ENCODE measurements at regions not wholly inside any gene's neighbourhood (a gene's known extent, or its start where the extent isn't known, plus 50 kb on each side); places are given as distances from the start of the nearest gene placed in this dataset.

DNA sequence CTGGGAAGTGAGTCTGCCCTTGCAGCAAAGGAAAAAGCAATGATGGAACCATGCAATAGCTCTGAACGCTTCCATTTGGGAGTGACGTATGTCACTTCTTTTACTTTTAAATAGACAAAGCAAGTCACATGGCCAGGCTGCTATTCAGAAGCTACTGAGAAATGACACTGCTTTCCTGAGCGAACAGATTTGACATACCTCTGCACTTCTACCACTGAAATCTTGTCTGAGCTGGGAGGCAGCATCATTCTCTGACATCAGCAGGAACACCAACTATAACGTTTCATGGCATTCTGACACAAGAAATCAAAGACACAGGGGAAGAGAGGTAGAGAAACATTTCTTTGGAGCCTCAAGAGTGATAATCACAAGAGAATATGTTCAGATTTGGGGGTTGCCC, 271.1 kb downstream of the SNX13 start:
- no peaks in the 10 kb centered on the region for H3K36me3 Mint-ChIP-seq (ENCODE audit: insufficient read depth)
- H3K27me3 Mint-ChIP-seq = peaks cover 21% of the 10 kb centered on the region
- no peak overlapping the region for H3K4me3 Mint-ChIP-seq

DNA sequence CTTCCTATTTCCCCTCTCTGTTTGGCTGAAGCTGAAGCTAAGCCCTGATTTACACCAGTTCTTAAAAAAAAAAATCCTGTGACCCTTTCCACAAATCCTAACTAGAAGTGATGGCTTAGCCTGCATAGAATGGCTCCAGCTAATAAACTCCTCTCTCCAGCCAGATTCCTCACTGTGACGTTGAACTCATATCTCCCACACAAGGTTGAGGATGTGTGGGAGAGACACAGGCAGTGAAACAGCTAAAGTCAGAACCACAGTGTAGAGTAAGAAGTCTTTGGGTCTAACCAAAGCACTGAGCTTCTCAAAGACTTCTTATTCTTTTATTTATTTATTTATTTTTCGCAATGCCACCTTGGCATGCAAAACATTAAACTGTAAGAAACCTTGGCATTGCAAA, 268.3 kb downstream of the SNX13 start:
- Mint-ChIP-seq H3K27me3 (peaks cover 9% of the 10 kb centered on the region), H3K27ac (ENCODE audit: low read depth) (no peak overlapping the region), H3K4me3 (no peak overlapping the region), H3K36me3 (ENCODE audit: insufficient read depth) (no peaks in the 10 kb centered on the region), H3K9me3 (no peaks in the 10 kb centered on the region), H3K4me1 (no peaks in the 10 kb centered on the region)
- DNase-seq (ENCODE audit: low spot score in 2 of 2) (no peak), ATAC-seq (replicated peaks; ENCODE audit: extremely low read depth, poor library complexity, severe bottlenecking) (no peak)

More for the DNA sequence above, 271.1 kb downstream of the SNX13 start:
- Mint-ChIP-seq H3K4me1 (no peaks in the 10 kb centered on the region), H3K9me3 (no peaks in the 10 kb centered on the region), H3K27ac (ENCODE audit: low read depth) (no peak overlapping the region)
- ATAC-seq (replicated peaks; ENCODE audit: extremely low read depth, poor library complexity, severe bottlenecking) (no peak), DNase-seq (ENCODE audit: low spot score in 2 of 2) (no peak)

DNA sequence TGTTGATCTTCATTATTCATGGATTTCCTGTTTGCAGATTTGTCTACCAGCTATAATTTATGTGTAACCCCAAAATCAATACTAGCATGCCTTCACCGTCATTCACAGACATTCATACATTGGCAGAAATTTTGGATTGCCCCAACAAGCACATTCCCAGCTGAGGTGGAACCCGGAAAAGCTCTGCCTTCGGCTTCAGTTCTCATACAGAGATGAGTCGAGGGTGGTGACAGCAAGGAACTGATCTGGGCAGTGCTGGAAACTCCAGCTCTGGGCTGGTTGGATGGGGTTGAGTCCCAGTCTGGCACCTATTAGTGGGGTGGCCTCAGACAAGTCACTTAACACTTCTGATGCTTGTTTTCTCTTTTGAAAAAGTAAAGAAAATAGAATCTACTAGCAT, 267.5 kb downstream of the SNX13 start:
- no peaks in the 10 kb centered on the region for H3K4me1 Mint-ChIP-seq
- ATAC-seq (replicated peaks; ENCODE audit: extremely low read depth, poor library complexity, severe bottlenecking) (no peak), DNase-seq (ENCODE audit: low spot score in 2 of 2) (no peak)
- peaks cover 9% of the 10 kb centered on the region for H3K27me3 Mint-ChIP-seq
- H3K36me3 Mint-ChIP-seq (ENCODE audit: insufficient read depth) = no peaks in the 10 kb centered on the region
- H3K9me3 Mint-ChIP-seq = no peaks in the 10 kb centered on the region
- H3K4me3 Mint-ChIP-seq = no peak overlapping the region
- no peak overlapping the region for H3K27ac Mint-ChIP-seq (ENCODE audit: low read depth)

DNA sequence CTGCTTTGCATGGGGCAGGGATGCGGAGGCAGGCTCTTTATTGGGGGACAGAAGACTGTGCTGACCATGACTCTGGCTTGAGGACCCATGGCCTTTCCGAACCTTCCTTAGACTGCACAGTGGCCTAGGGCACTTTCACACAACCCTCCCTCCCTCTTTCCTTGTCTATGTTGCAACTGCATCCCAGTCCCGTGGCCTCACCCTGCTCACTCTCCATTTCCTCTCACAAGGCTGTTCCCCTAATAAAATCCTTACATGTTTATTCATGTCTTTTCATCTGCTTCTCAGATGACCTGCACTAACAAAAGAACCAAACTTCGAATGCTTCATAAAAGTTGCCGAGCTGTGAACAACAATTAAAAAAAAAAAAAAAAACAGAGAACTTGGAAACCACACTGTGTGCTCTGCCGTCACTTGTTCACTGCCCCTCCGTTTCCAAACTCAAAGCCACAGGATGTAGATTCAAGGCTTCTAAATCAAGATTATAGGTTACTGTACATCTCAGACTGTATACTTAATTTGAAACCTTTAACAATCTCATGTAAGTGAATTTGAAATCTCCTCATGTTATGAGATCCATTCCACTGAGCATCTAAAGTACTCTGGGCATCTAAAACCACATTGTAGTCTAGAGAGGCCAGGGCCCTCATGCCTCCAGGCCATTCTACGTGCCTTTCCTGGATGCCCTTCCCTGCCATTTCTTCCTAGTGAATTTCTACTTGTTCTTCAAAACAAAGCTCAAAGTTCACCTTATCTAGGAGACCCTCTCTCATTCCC, 265.9 kb downstream of the SNX13 start:
- Mint-ChIP-seq H3K36me3 (ENCODE audit: insufficient read depth) (no peaks in the 10 kb centered on the region), H3K27me3 (peaks cover 3% of the 10 kb centered on the region), H3K4me3 (no peak overlapping the region), H3K9me3 (no peaks in the 10 kb centered on the region), H3K27ac (ENCODE audit: low read depth) (no peak overlapping the region), H3K4me1 (no peaks in the 10 kb centered on the region)
- DNase-seq (ENCODE audit: low spot score in 2 of 2) (no peak), ATAC-seq (replicated peaks; ENCODE audit: extremely low read depth, poor library complexity, severe bottlenecking) (no peak)

DNA sequence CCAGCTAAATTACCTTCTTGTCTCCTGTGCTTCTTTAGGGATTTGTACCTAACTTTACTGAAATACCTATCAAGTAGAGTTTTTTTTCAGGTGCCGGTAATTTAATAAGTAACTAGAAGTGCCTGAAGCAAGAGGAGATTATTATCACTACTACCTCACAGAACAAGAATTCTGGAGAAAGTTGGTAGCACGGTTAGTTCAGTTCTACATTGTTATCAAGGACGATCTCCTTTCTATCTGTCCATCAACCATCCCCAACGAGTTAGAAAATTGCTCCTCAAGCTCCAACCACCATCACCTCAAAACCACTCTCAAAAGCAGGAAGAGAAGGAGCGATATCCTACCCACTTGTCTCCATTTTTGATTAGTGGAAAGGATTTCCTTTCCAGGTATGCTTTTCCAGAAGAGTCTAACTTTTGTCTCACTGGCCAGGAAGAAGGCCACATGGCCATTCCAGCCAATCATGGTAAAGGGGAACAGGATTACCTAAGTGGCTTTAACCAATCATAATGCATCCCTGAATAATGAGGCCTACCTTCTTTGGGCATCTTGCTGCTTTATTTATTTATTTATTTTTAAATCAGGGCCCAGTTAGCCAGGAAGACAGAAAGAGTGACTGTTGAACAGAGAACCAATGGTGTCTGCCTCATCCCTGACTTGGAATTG, 265.2 kb downstream of the SNX13 start:
- no peak for ATAC-seq (replicated peaks; ENCODE audit: extremely low read depth, poor library complexity, severe bottlenecking)

DNA sequence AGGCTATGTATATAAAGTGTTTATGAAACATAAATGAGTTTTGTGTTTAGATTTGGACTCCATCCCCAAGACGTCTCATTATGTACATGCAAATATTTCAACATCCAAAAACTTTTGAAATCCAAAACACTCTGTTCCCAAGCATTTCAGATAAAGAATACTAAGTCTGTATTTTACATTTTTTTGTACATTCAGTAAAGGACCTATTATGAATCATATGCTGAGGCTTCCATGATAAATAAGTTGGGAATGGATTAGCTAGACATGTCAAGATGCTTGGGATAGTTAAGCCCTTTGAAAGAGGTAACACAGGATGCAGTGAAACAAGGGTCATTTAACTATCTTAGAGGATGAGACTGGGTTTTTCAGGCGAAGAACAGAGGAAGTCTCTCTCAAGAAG, 262.9 kb downstream of the SNX13 start:
- no peak overlapping the region for H3K27ac Mint-ChIP-seq (ENCODE audit: low read depth)
- H3K4me1 Mint-ChIP-seq = no peaks in the 10 kb centered on the region
- H3K36me3 Mint-ChIP-seq (ENCODE audit: insufficient read depth) = no peaks in the 10 kb centered on the region
- no peaks in the 10 kb centered on the region for H3K27me3 Mint-ChIP-seq
- H3K9me3 Mint-ChIP-seq = no peaks in the 10 kb centered on the region
- no peak for ATAC-seq (replicated peaks; ENCODE audit: extremely low read depth, poor library complexity, severe bottlenecking)
- no peak overlapping the region for H3K4me3 Mint-ChIP-seq
- DNase-seq (ENCODE audit: low spot score in 2 of 2) = no peak

More for the DNA sequence above, 265.2 kb downstream of the SNX13 start:
- no peaks in the 10 kb centered on the region for H3K9me3 Mint-ChIP-seq
- no peaks in the 10 kb centered on the region for H3K4me1 Mint-ChIP-seq
- no peak overlapping the region for H3K4me3 Mint-ChIP-seq
- H3K27me3 Mint-ChIP-seq = no peaks in the 10 kb centered on the region
- no peak for DNase-seq (ENCODE audit: low spot score in 2 of 2)
- no peak overlapping the region for H3K27ac Mint-ChIP-seq (ENCODE audit: low read depth)
- no peaks in the 10 kb centered on the region for H3K36me3 Mint-ChIP-seq (ENCODE audit: insufficient read depth)

DNA sequence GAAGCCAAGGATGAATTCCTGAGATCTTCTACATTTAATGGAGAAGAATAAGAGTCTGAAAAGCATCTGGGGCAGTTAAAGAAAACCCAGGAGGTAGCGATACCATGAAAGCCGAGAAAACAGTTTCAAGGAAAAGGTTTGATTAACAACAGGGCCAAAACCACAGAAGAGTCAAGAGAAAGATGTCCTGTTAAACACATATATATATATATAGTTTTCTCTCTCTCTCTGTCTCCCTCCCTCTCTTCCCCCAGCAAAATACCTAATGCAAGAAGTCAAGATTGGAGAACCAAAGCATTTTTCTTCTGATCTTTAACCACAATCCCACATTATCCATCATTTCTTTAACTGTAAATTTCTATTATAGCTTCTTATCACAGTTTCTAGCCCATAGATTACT, 261.4 kb downstream of the SNX13 start:
- Mint-ChIP-seq H3K27me3 (no peaks in the 10 kb centered on the region), H3K4me3 (no peak overlapping the region), H3K27ac (ENCODE audit: low read depth) (no peak overlapping the region), H3K4me1 (no peaks in the 10 kb centered on the region), H3K9me3 (no peaks in the 10 kb centered on the region), H3K36me3 (ENCODE audit: insufficient read depth) (no peaks in the 10 kb centered on the region)
- no peak for DNase-seq (ENCODE audit: low spot score in 2 of 2)
- no peak for ATAC-seq (replicated peaks; ENCODE audit: extremely low read depth, poor library complexity, severe bottlenecking)

DNA sequence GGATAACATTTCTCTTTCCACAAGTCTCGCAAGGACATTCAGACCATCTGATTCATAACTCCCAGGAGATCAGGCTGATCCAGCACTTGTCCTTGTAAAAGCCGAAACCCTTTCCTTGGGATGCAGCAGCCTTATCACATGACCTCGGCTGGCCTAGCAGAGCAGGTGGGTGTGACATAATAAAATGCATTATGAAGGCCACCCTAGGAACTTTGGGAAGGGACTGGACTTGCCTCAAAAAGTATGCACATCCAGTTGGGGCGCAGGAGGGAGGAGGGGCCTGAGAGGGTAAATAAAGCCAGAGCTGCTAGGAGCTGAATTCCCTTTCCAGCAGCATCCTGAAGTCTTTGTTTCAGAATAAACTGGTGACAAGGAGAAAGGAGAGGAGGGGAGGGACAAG, 260.8 kb downstream of the SNX13 start:
- H3K36me3 Mint-ChIP-seq (ENCODE audit: insufficient read depth) = no peaks in the 10 kb centered on the region
- H3K27me3 Mint-ChIP-seq = no peaks in the 10 kb centered on the region
- no peaks in the 10 kb centered on the region for H3K9me3 Mint-ChIP-seq
- no peak overlapping the region for H3K27ac Mint-ChIP-seq (ENCODE audit: low read depth)
- H3K4me3 Mint-ChIP-seq = no peak overlapping the region
- no peaks in the 10 kb centered on the region for H3K4me1 Mint-ChIP-seq
- ATAC-seq (replicated peaks; ENCODE audit: extremely low read depth, poor library complexity, severe bottlenecking) (no peak), DNase-seq (ENCODE audit: low spot score in 2 of 2) (no peak)

DNA sequence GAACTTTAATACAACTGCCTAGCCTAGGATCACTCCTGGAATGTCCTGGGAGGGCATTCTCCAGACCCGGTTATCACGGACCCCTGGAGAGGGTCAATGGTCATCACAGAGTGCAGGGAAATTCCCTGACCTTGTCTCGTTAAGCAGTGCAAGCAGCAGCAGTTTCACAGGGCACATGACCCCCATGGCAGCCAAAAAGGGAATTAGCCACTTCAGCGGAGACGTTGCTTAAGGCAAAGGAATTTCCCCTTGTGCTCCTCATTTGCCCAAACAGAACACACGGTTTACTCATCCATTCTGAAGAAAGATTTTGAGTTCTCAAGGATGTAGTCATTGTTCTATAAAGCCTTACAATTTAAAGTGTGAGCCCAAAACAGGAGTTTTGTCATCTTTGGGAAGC, 260.3 kb downstream of the SNX13 start:
- no peak overlapping the region for H3K4me3 Mint-ChIP-seq
- H3K36me3 Mint-ChIP-seq (ENCODE audit: insufficient read depth) = no peaks in the 10 kb centered on the region
- no peaks in the 10 kb centered on the region for H3K4me1 Mint-ChIP-seq
- H3K27ac Mint-ChIP-seq (ENCODE audit: low read depth) = no peak overlapping the region
- no peaks in the 10 kb centered on the region for H3K27me3 Mint-ChIP-seq
- DNase-seq (ENCODE audit: low spot score in 2 of 2) (no peak), ATAC-seq (replicated peaks; ENCODE audit: extremely low read depth, poor library complexity, severe bottlenecking) (no peak)
- no peaks in the 10 kb centered on the region for H3K9me3 Mint-ChIP-seq

DNA sequence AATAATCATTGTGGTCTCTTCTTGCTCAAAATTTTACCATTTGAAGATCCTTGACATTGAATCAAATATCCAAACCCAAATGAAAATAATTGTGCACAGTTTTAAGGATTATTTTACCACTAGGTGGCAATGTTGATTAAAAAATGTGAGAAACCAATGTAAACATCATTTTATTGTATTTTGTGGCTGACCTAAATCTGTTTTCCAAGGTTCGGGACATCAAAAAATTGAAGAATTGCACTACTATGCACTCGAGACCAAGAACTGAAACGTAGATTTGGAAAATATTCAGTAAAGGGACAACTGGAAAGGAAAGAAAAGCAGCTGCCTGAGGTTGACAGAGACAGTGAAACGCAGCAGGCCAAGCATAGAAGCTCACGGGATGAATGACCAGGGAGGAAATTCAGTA, 259.3 kb downstream of the SNX13 start:
- Mint-ChIP-seq H3K9me3 (no peaks in the 10 kb centered on the region), H3K4me1 (no peaks in the 10 kb centered on the region), H3K36me3 (ENCODE audit: insufficient read depth) (no peaks in the 10 kb centered on the region), H3K4me3 (no peak overlapping the region), H3K27ac (ENCODE audit: low read depth) (no peak overlapping the region), H3K27me3 (no peaks in the 10 kb centered on the region)
- no peak for ATAC-seq (replicated peaks; ENCODE audit: extremely low read depth, poor library complexity, severe bottlenecking)
- no peak for DNase-seq (ENCODE audit: low spot score in 2 of 2)

DNA sequence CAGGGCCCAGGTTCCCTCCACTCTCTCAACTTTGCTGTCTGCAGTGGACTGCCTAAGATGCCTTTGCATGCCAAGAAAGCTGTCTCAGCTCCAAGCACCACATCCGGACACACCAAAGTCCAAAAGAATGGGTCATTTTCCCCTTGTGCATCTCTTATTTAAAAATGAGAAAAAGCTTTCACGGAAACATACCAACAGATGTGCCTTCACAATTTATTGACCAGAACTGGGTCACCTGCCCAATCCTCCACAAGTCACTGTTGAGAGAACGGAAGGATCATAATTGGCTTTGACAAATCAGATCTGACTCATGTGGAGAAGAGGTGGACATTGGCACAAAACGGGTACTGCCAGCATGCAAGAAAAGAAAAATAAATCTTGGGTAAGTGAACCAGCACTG, 258.3 kb downstream of the SNX13 start:
- ATAC-seq (replicated peaks; ENCODE audit: extremely low read depth, poor library complexity, severe bottlenecking) = no peak
- no peak overlapping the region for H3K27ac Mint-ChIP-seq (ENCODE audit: low read depth)
- no peaks in the 10 kb centered on the region for H3K4me1 Mint-ChIP-seq
- no peak for DNase-seq (ENCODE audit: low spot score in 2 of 2)
- H3K27me3 Mint-ChIP-seq = no peaks in the 10 kb centered on the region
- H3K4me3 Mint-ChIP-seq = no peak overlapping the region
- no peaks in the 10 kb centered on the region for H3K36me3 Mint-ChIP-seq (ENCODE audit: insufficient read depth)
- no peaks in the 10 kb centered on the region for H3K9me3 Mint-ChIP-seq

DNA sequence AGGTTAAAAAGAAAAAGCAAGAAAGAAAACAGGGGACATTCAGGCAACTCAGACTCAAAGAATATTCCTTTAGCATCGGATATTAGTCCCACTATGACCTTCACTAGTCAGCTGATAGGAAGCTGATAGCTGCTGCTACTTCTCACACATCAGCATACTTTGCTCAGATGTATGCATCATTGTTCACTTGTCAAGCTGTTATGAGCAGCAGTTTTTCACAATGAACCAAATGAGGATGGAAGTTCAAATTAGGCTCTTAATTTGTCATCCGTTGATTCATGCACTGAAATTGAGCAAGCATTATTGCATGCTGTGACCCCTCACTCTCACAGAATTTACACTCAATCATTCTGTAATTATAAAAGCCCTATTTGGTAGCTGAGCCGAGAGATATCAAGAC, 257.7 kb downstream of the SNX13 start:
- Mint-ChIP-seq H3K4me3 (no peak overlapping the region), H3K36me3 (ENCODE audit: insufficient read depth) (no peaks in the 10 kb centered on the region), H3K27ac (ENCODE audit: low read depth) (no peak overlapping the region), H3K9me3 (no peaks in the 10 kb centered on the region), H3K4me1 (no peaks in the 10 kb centered on the region), H3K27me3 (no peaks in the 10 kb centered on the region)
- ATAC-seq (replicated peaks; ENCODE audit: extremely low read depth, poor library complexity, severe bottlenecking) (no peak), DNase-seq (ENCODE audit: low spot score in 2 of 2) (no peak)

DNA sequence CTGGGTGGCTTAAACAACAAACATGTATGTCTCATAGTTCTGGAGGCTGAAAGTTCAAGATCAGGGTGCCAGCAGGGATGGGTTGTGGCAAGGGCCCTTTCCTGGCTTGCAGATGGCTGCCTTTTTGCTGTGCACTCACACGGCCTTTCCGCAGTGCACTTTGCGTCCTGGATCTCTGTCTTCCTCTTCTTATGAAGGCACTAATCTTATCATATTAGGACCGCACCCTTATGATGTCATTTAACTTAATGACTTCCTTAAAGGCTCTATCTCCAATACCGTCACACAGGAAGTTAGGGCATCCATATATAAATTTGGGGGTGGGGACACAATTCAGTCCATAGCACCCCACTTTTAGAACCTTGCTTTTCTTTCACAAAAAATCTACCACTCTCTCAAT, 255.2 kb downstream of the SNX13 start:
- no peak overlapping the region for H3K4me3 Mint-ChIP-seq
- no peak overlapping the region for H3K27ac Mint-ChIP-seq (ENCODE audit: low read depth)
- no peak for DNase-seq (ENCODE audit: low spot score in 2 of 2)
- ATAC-seq (replicated peaks; ENCODE audit: extremely low read depth, poor library complexity, severe bottlenecking) = no peak
- H3K27me3 Mint-ChIP-seq = no peaks in the 10 kb centered on the region
- H3K36me3 Mint-ChIP-seq (ENCODE audit: insufficient read depth) = no peaks in the 10 kb centered on the region
- no peaks in the 10 kb centered on the region for H3K4me1 Mint-ChIP-seq
- H3K9me3 Mint-ChIP-seq = no peaks in the 10 kb centered on the region

Measured in central memory CD8-positive, alpha-beta T cell (primary cell).